DMS114 treated with DMSO at 0.1 percent for 48 hours (cell line): ENCODE measurements at regions not wholly inside any gene's neighbourhood (a gene's known extent, or its start where the extent isn't known, plus 50 kb on each side); places are given as distances from the start of the nearest gene placed in this dataset.

Experiments used
- DNase-seq: peaks from one replicate; lab custom pipeline; 2025; ENCODE audit not compliant: unreplicated experiment; lab: John Stamatoyannopoulos, UW

DNA sequence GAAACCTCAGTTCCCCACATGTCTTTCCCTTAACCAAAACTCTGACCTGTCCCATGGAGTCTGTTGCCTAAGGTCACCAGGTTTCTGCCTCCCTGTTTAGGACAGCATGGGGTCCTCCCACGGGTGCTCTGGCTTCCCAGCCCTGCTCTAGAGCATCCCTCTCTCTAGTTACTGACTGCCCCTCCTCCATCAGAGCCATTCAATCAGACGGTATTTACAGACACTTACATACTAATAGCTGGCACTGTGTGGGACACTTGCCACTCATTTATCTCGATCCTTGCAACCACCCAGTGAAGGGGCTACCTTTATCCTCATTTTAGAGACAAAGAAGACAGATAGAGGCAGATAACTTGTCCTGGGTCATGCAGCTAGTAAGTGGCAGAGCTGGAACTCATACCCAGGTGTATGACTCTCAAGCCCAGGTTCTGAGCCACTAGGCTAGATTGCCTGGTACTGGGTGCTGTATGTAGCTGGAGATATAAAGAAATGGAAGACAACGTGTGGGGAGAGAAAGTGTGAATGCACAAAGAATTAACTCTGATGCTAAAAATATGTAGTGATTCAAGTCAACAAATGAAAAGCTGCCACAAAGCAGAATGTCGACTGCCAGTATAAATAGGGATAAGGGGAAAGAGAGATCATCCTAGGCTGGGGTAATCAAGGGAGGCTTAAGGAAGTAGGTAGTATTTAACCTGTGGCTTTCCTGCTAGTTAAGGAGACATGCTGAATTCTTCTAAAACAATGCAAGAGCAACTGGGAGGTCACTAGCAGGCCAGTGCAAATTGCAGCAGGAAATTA lies 52.5 kb upstream of the PDE8B start:
- DNase-seq, result no peak

DNA sequence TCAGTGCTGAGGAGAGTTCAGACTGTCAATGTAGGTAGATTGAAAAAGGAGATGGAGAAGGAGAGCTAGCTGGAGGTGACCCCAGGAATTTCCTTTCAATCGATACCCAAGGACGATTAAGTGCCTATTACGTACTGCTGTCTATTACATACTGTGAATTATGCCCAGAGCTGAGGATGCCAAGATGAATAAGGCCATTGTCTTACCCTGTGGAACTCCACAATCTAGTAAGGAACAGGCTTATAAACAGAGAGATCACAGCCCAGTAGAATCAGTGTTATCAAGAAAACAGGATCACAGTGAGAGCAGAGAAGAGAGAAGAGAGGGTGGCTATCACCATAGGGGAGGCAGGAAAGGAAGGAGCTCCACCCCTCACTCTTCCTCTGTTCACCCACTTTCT lies 54.1 kb upstream of the PDE8B start:
- no peak for DNase-seq

DNA sequence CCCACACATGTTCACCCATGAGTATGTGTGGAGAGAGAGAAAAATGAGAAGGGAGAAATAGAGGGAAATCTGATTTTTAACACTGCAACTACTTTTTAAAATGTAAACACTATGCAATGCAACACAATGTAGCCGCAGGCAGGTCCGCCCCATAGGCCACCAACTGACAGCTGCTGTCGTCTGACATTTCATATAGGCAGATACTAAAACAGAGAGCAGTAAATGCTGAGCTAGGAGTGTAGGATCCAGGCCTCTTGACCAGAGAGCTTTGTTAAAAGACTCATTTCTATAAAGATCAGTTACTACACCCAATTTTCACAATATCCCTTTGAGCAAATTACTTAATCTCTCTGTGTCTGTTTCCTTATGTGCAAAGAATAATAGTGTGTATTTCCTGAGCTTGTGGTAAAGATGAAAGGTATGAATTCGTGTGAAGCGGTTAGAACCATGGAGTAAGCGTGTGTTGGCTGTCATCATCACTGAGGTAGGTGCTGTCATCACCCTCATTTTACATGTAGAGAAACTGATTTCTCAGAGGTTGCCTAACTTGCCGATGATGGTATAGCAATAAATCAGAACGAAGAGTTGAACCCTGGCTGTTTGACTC lies 55.2 kb upstream of the PDE8B start:
- no peak for DNase-seq

- no peak for DNase-seq
Observed at GRCh38 chr5:77152441-77152840, 58.0 kb upstream of the PDE8B start.

DNA sequence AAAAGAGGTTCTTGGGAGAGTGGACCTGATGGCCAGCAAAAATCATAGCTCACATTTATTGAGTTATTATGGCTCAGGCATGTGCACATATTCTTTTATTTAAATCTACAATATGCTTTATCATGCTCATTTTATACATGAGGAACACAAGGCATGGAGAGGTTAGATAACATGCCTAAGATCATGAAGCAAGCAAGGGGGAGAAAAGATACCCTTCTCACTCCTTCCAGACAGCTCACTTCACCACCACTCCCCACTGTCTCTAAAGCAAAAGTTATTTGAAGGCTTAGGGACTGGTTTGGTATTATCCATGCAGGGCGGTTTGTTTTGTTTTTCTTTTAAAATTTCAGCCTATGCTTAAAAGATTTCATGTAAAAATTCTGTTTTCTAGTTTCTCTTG lies 59.0 kb upstream of the PDE8B start:
- no peak for DNase-seq

DNA sequence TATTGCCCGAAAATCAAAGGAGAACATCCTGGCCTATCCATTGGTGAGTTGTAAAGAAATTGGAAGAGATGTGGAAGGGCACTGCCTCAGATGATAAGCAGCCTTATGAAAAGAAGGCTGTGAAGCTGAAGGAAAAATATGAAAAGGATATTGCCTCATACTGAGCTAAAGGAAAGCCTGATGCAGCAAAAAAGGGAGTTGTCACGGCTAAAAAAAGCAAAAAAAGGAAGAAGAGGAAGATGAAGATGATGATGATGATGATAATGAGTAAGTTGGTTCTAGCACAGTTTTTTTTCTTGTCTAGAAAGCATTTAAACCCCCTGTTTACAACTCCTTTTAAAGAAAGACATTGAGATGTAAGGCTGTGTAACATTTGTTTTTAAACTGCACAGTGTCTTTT lies 59.8 kb upstream of the ZBED3 start:
- DNase-seq, result no peak

DNA sequence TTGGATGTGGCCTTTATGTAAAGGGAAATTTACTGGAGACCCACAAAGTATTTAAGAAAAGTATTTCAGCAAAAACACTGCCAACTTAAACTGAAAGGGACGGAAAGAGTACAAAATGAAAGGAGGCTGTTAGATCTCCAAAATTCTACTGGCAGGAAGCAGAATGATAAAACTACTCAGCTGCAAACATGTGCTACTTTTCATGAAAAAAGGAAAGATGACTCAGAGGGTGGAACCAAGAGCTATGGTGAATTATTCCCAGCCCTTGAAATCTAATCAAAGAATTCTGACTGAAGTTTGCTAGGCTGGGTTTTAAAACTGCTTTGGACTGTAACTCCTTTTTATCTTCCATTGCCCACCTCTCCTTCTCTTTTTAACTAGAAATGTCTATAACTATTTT lies 58.6 kb upstream of the ZBED3 start:
- DNase-seq, result no peak

GRCh38 chr5:77144837-77145139 lies 57.7 kb upstream of the ZBED3 start:
- no peak for DNase-seq

DNA sequence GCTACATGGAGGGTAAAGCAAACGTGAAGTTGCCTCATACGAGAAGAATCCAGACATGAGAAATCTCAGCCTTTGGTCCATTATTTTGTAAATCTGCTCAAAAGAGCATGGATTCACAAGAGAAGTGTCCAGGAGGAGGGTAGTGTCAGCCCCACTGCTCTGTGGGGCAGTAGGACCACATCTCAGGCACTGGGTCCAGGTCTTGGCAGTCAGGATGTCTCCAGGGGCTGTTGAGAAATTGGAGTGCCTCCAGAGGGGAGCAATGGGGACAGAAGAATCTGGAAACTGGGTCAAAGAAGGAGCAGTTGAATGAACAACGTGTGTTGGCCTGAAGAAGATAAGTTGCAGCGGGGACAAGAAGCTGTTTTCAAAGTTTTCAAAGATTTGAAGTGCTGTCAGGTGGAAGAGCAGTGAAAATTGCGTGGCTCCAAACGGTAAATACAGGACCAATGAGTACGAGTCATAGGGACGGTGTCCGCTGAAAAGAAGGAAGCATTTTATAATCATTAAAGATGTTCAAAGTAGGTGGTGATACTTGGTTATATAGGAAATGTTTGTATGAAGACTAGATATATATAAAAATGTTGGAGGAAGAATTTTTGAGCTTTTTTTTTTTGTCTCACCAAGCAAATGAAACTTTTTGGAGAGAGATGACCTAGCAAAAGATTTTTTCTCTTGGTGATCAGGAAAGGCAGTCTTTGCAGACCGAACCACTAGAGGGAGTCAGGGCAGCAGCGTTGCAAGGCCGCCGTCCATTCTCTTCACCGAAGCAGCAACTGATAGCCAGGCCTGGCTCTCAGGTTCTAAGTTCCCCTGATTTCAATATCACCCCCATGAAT lies 57.1 kb upstream of the ZBED3 start:
- DNase-seq, result peak; percentile 66

DNA sequence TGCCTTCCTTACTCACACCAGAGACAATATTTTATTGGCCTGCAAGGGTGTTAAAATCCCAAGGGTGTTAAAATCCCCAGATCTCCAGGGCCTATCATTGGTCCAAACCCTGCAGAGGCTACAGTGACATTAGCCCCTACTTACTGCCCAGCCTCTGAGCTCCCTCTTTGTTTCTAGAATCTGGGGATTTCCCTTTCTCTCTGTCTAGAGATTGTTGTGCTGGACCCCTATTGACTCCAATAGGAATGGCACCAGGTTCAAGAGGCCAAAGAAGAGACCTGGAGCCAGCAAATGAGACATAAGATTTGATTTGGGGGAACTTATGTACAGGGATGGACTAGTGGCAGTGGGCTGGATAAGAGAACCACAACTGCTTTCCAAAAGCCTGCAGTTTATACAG lies 53.3 kb upstream of the ZBED3 start:
- no peak for DNase-seq

DNA sequence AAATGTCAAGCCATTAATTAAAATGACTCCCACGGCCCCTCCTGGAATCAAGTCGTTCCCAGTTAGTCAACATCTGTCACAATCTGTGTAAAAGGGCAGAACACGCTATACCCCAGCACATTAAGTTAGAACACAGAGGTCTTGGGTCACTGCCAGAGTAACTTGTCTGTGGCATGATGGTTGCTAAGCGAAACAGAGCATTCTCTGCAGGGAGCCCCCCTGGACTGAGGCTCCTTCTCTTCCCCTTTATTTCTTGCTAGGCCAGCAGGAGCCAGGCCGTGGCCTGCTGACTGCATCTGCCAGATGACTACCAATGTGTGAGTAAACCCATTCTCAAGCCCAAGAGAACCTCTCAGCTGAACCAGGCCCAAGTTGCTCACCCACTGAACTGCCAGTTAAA lies 51.9 kb upstream of the ZBED3 start:
- no peak for DNase-seq
